Muscle of leg (tissue), 3 donors: ENCODE measurements at regions not wholly inside any gene's neighbourhood (a gene's known extent, or its start where the extent isn't known, plus 50 kb on each side); places are given as distances from the start of the nearest gene placed in this dataset.
A peak's percentile ranks its signal among the peaks of the same experiment; 100 is the strongest.

Experiments used
- DNase-seq: peaks from one replicate; pipeline ENCODE4 v3.0.0; 2013
- H3K27ac ChIP-seq: one replicate; pipeline ENCODE4 v1.5.1; 2013; ENCODE audit warnings: mild to moderate bottlenecking, low read length, control low read depth
- H3K27me3 ChIP-seq: one replicate; pipeline ENCODE4 v1.6.1; 2013; ENCODE audit warnings: low read length; ENCODE audit not compliant: control insufficient read depth, insufficient read depth
- H3K36me3 ChIP-seq: one replicate; pipeline ENCODE4 v1.6.1; 2013; ENCODE audit warnings: low read length; ENCODE audit not compliant: control insufficient read depth, insufficient read depth
- H3K4me1 ChIP-seq: one replicate; pipeline ENCODE4 v1.6.1; 2013; ENCODE audit warnings: low read length; ENCODE audit not compliant: control insufficient read depth, insufficient read depth
- H3K4me3 ChIP-seq: one replicate; pipeline ENCODE4 v1.5.1; 2013; ENCODE audit warnings: low read length, control low read depth
- H3K9me3 ChIP-seq: replicated peaks from 2 replicates; pipeline ENCODE4 v1.6.1; 2013; ENCODE audit warnings: low read depth, low read length; ENCODE audit not compliant: control insufficient read depth
- WGBS: methylation state at CpG from one replicate; pipeline ENCODE4 v1.1.5; 2013; ENCODE audit warnings: missing lambda C conversion rate; ENCODE audit not compliant: insufficient coverage; 5-methylcytosine and 5-hydroxymethylcytosine counted together

DNA sequence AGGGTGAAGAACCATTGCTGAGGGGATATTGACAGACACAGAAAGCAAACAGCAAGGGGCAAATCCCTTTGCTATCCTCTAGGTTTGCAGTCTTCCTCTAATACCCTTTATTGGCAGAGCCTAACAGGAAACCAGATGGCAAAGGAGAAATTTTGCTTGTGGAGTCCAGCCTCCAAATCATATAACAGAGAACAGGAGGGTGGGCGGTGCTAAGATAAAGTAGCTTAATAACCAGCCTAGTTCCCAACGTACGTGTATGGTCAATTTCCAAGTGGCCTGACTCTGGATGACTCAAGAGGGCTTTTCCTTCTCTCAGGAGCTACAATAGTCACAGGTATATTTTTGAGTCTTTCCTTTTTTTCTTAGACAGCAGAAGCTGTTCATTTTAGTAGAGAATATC is 404.5 kb downstream of the PDCD6IP start:
- DNase-seq = peak; percentile 12
- no CpG with 5 or more reads among the region's 3 CpGs for WGBS
- Histone ChIP-seq H3K9me3 (no peaks in the 10 kb centered on the region), H3K4me1 (no peaks in the 10 kb centered on the region), H3K4me3 (no peak overlapping the region), H3K27me3 (no peaks in the 10 kb centered on the region), H3K36me3 (no peaks in the 10 kb centered on the region), H3K27ac (no peak overlapping the region)

DNA sequence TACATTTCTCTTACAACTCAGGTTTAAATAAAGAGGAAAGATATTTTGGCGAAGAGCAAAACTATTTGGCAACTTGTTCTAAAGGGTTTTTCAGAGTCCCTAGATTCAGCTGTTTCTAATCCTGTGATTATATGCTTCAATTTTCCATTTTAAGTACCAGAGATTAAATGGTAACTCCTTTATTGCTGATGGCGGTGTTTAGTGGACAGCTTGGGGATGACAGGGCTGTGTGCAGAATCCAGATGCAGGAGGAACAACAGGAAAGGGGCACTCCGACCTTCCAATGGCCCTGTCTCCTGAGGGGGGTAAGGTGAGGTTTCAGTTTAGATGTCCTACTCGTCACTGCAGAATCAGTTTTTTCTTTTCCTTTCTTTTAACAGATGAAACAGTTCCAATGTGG is 405.0 kb downstream of the PDCD6IP start:
- H3K9me3 ChIP-seq = no peaks in the 10 kb centered on the region
- WGBS = no CpG with 5 or more reads among the region's 4 CpGs
- no peaks in the 10 kb centered on the region for H3K4me1 ChIP-seq
- no peak overlapping the region for H3K4me3 ChIP-seq
- no peaks in the 10 kb centered on the region for H3K36me3 ChIP-seq
- peak; percentile 7 for DNase-seq
- no peaks in the 10 kb centered on the region for H3K27me3 ChIP-seq
- no peak overlapping the region for H3K27ac ChIP-seq

DNA sequence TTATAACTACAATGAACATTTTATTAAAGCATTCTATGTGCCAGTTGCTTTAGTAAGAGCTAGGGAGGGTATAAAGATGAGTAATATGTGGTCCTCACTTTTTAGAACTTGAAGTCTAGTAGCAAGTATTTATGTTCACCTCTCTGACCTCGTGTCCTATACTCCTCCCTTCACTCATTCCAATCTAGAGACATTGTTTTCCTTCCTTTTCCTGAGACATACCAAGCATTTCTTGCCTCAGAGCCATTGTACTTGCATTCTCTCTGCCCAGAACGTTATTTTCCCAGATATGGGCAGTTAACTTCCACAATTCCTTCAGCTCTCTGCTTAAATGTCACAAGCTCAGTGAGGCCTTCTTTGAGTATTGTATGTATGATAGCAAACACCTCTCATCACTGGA is 408.6 kb downstream of the PDCD6IP start:
- 0% methylated on average over 1 of the region's 2 CpGs for WGBS
- DNase-seq = no peak
- no peak overlapping the region for H3K27ac ChIP-seq

DNA sequence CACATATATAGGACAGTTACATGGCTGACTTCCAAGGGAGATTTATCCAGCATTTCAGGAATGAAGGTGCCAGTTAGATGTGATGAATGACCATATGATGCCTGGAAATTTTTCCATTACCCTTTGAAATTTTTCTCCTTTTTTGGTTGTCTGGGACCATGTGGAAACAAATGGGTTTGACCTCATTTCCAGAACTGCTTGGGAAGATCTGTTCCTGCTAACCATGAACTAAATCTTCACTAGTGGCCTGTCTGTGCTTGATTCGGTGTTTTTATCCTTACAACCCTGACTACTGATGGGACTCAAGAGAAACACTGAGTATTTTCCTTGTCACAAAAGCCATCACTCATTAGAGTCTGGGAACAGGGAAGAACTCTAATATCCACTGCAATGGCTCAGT is 409.4 kb downstream of the PDCD6IP start:
- Histone ChIP-seq H3K4me1 (peaks cover 3% of the 10 kb centered on the region), H3K27me3 (no peaks in the 10 kb centered on the region), H3K4me3 (no peak overlapping the region), H3K27ac (no peak overlapping the region), H3K36me3 (no peaks in the 10 kb centered on the region), H3K9me3 (no peaks in the 10 kb centered on the region)
- WGBS = 25% methylated on average over 1 of the region's 1 CpG
- DNase-seq = peak; percentile 10

More for the DNA sequence above, 408.6 kb downstream of the PDCD6IP start:
- Histone ChIP-seq H3K27me3 (no peaks in the 10 kb centered on the region), H3K9me3 (no peaks in the 10 kb centered on the region), H3K4me3 (no peak overlapping the region), H3K36me3 (no peaks in the 10 kb centered on the region), H3K4me1 (peaks cover under 1% of the 10 kb centered on the region)

DNA sequence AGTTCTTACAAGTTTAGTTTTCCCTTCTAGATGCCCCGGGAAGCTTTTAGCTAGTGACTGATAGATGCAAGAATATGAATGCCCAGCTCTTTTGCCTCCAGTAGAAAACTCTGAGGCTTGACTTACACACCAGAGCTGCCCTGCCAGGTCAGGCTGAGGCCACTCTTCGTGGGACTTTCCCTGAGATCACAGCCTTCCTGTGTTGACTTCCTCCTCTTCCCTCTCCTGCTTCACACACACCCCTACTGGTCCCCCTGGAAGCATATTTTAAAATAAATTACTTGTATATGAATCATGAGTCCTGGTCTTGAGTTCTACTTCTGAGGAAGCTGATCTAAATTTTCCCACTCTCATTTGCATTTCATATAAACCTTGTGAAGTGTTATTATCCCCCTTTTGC is 413.7 kb downstream of the PDCD6IP start:
- H3K9me3 ChIP-seq = no peaks in the 10 kb centered on the region
- H3K4me3 ChIP-seq = no peak overlapping the region
- no peaks in the 10 kb centered on the region for H3K27me3 ChIP-seq
- no peaks in the 10 kb centered on the region for H3K36me3 ChIP-seq
- no peak for DNase-seq
- no peak overlapping the region for H3K27ac ChIP-seq
- H3K4me1 ChIP-seq = peaks cover 3% of the 10 kb centered on the region
- WGBS = 40% methylated on average over 1 of the region's 2 CpGs

DNA sequence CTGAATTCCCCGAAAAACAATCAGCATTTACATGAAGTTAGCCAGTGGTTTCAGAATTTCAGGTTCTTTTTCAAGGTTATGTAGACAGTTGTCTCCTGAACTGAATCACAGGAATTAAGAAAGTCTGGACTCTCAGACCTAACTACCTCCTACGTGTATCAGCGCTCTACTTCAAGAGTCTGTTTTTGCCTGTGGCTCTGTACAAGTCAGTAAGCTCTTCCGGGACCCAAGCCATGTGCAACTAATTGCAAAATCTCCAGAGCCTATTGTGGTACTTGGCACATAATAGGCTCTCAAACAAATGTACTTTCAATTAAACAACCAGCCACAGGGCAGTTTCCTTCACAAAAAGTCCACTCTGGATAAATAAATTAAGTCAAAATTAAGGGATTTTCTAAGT is 414.2 kb downstream of the PDCD6IP start:
- peaks cover 3% of the 10 kb centered on the region for H3K4me1 ChIP-seq
- H3K36me3 ChIP-seq = no peaks in the 10 kb centered on the region
- H3K4me3 ChIP-seq = no peak overlapping the region
- H3K27me3 ChIP-seq = no peaks in the 10 kb centered on the region
- H3K27ac ChIP-seq = no peak overlapping the region
- H3K9me3 ChIP-seq = no peaks in the 10 kb centered on the region
- DNase-seq = peak; percentile 50
- WGBS = 33% methylated on average over 4 of the region's 4 CpGs

DNA sequence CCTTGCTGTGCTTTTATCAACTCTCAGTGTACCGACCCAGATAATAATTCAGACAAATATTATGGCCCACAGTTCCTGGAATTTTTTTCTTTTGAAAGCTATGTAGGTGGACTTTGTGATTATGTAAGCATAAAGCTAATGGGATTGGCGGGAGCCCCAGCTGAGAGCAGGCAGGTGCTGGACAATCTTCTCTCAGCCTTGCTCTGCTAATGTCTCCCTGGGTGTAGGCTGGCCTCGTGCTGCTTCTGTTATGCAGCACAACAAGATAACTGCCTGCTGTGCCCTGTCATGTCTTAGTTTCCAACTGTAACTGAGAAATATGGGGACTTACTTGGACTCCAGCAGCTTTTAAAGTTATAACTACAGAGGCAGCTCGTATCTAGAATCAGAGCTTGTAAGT is 415.0 kb downstream of the PDCD6IP start:
- Histone ChIP-seq H3K27ac (no peak overlapping the region), H3K4me3 (no peak overlapping the region), H3K27me3 (no peaks in the 10 kb centered on the region), H3K4me1 (peaks cover 3% of the 10 kb centered on the region), H3K36me3 (no peaks in the 10 kb centered on the region), H3K9me3 (no peaks in the 10 kb centered on the region)
- 10% methylated on average over 1 of the region's 4 CpGs for WGBS
- no peak for DNase-seq

DNA sequence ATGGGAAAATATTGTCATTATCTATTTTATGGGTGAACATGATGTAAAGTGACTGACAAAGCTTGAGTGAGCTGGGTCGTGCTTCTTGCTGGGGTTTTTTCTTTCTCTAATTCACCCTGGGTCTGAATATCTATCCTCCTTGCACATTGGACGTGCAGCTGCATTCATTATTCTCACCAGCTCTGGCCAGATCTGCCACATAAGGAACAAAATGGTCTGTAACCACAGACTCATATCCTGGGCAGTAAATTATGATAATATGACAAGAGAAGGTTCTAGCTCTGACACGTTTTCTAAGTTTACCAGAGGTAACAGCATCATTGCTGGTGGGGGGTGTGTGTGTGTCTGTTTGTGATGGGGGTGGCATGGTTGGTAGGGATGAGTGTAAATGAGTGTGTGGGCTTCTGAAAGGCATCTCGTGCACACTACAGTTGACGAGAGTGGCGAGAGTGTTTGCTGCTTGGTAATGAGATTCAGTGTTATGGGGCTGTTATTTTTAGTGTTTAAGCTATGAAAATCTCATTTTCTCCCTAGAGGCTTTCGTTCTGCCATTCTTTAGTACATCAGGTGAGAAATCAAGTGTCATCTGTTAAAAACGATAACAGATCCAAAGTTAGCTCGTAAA is 418.4 kb downstream of the PDCD6IP start:
- Histone ChIP-seq H3K27ac (no peak overlapping the region), H3K4me1 (peaks cover 3% of the 10 kb centered on the region), H3K4me3 (no peak overlapping the region), H3K36me3 (no peaks in the 10 kb centered on the region), H3K27me3 (no peaks in the 10 kb centered on the region), H3K9me3 (no peaks in the 10 kb centered on the region)
- WGBS = 64% methylated on average over 6 of the region's 9 CpGs
- DNase-seq = no peak

DNA sequence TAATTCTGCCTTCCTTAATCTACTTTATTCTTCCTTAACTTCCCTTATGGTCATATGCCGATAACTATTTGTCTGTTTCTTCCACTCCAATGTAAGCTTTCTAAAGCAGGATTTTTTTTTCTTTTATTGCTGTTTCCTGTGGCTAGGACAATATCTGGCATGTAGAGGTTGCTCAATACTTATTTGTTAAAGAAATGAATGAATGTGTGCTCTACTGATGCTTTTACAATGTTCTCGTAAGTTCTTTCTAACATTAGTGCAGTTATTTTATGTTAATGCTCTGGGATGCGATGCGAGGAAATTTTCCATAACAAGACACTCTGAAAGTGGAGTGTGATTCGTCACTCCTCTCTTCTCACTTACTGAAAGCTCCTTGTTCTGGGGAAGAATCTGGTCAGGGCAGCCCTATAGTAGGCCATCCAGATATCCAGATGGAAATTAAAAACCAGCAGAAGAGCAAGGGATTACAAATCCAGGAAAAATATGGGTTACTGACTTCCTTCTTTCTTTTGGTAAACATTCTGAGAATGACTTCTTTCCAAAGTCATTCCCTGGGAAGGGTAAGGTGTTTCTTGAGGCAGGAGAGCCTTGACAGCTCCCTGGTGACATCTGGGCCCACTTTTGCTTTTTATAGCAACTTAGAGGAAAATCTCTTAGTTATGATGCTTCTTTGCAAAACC is 420.4 kb downstream of the PDCD6IP start:
- DNase-seq = no peak
- Histone ChIP-seq H3K4me3 (no peak overlapping the region), H3K9me3 (no peaks in the 10 kb centered on the region), H3K36me3 (no peaks in the 10 kb centered on the region), H3K27ac (no peak overlapping the region), H3K27me3 (no peaks in the 10 kb centered on the region), H3K4me1 (no peaks in the 10 kb centered on the region)
- no CpG with 5 or more reads among the region's 5 CpGs for WGBS

DNA sequence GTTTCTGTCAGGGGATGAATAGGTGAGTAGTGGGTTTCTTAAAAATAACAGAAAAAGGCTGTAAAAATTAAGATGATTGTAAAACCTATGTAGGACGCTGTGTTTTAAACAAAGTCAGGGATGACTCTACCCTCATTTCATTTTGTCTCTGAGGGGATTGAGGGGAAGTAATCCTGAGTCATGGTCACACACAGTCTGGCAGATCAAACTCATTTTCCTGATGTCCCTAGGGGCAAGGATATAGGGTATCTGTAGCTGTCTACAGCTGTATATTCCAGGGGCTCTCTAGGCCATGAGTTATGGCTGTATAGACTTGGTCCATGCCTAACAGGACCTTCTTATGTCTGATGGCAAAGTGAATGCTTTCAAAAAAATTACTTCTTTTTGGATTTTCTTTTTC is 421.1 kb downstream of the PDCD6IP start:
- H3K27me3 ChIP-seq = no peaks in the 10 kb centered on the region
- no peak for DNase-seq
- H3K36me3 ChIP-seq = no peaks in the 10 kb centered on the region
- no peaks in the 10 kb centered on the region for H3K4me1 ChIP-seq
- no peak overlapping the region for H3K27ac ChIP-seq
- no CpG with 5 or more reads among the region's 1 CpG for WGBS
- H3K9me3 ChIP-seq = no peaks in the 10 kb centered on the region
- H3K4me3 ChIP-seq = no peak overlapping the region
